Trophoblast cell (in vitro differentiated cells and primary cell): ENCODE measurements at regions not wholly inside any gene's neighbourhood (a gene's known extent, or its start where the extent isn't known, plus 50 kb on each side); places are given as distances from the start of the nearest gene placed in this dataset.
A peak's percentile ranks its signal among the peaks of the same experiment; 100 is the strongest.

Experiments
- DNase-seq, 2 donors: peaks; one replicate each; pipeline ENCODE4 v3.0.0-alpha.2; 2016
- H2AFZ ChIP-seq: 2 replicates; pipeline ENCODE4 v1.6.1; 2013; ENCODE audit warnings: low read length, moderate library complexity, mild to moderate bottlenecking; ENCODE audit not compliant: insufficient read depth, poor library complexity
- H2AK5ac ChIP-seq: 2 replicates; pipeline ENCODE4 v1.6.1; 2013; ENCODE audit warnings: mild to moderate bottlenecking, low read length
- H2BK120ac ChIP-seq: 2 replicates; pipeline ENCODE4 v1.6.1; 2013; ENCODE audit warnings: low read length, mild to moderate bottlenecking, moderate library complexity; ENCODE audit not compliant: insufficient read depth, poor library complexity
- H2BK12ac ChIP-seq: 2 replicates; pipeline ENCODE4 v1.6.1; 2013; ENCODE audit warnings: mild to moderate bottlenecking, low read length, moderate library complexity
- H2BK5ac ChIP-seq: 2 replicates; pipeline ENCODE4 v1.6.1; 2013; ENCODE audit warnings: low read length, low read depth, moderate library complexity, mild to moderate bottlenecking; ENCODE audit not compliant: poor library complexity
- H3K14ac ChIP-seq: 2 replicates; pipeline ENCODE4 v1.6.1; 2013; ENCODE audit warnings: mild to moderate bottlenecking, low read length
- H3K18ac ChIP-seq: 2 replicates; pipeline ENCODE4 v1.6.1; 2013; ENCODE audit warnings: mild to moderate bottlenecking, low read length
- H3K23ac ChIP-seq: 2 replicates; pipeline ENCODE4 v1.6.1; 2013; ENCODE audit warnings: low read length
- H3K27ac ChIP-seq: 2 replicates; pipeline ENCODE4 v1.5.1; 2013; ENCODE audit warnings: low read depth, mild to moderate bottlenecking, inconsistent platforms, low read length, moderate library complexity
- H3K27me3 ChIP-seq: 2 replicates; pipeline ENCODE4 v1.6.1; 2013; ENCODE audit warnings: inconsistent platforms, mild to moderate bottlenecking, low read length, moderate library complexity; ENCODE audit not compliant: insufficient read depth
- H3K36me3 ChIP-seq, 2 experiments: 1 replicate in 1 of 2; 2 replicates in 1 of 2; pipeline ENCODE4 v1.6.1; 2013; ENCODE audit warnings: low read length in 2 of 2, mild to moderate bottlenecking in 2 of 2, moderate library complexity in 1 of 2; ENCODE audit not compliant: insufficient read depth in 2 of 2, control insufficient read depth in 1 of 2
- H3K4ac ChIP-seq: 2 replicates; pipeline ENCODE4 v1.6.1; 2013; ENCODE audit warnings: low read depth, mild to moderate bottlenecking, low read length, moderate library complexity
- H3K4me1 ChIP-seq, 2 experiments: 1 replicate in 1 of 2; 2 replicates in 1 of 2; pipeline ENCODE4 v1.6.1; 2013; ENCODE audit warnings: low read length in 2 of 2, mild to moderate bottlenecking in 2 of 2, moderate library complexity in 1 of 2; ENCODE audit not compliant: insufficient read depth in 2 of 2, control insufficient read depth in 1 of 2
- H3K4me2 ChIP-seq: 2 replicates; pipeline ENCODE4 v1.6.1; 2013; ENCODE audit warnings: inconsistent platforms, mild to moderate bottlenecking, low read length, moderate library complexity
- H3K4me3 ChIP-seq: 2 replicates; pipeline ENCODE4 v1.5.1; 2013; ENCODE audit warnings: mild to moderate bottlenecking, low read depth, low read length, inconsistent platforms
- H3K79me1 ChIP-seq: one replicate; pipeline ENCODE4 v1.6.1; 2013; ENCODE audit warnings: low read length
- H3K79me2 ChIP-seq: 2 replicates; pipeline ENCODE4 v1.6.1; 2013; ENCODE audit warnings: low read length, mild to moderate bottlenecking; ENCODE audit not compliant: control insufficient read depth, insufficient read depth, poor library complexity
- H3K9ac ChIP-seq: 2 replicates; pipeline ENCODE4 v1.6.1; 2013; ENCODE audit warnings: mild to moderate bottlenecking, low read length
- H3K9me3 ChIP-seq: 2 replicates; pipeline ENCODE4 v1.6.1; 2013; ENCODE audit warnings: low read depth, mild to moderate bottlenecking, control low read depth, inconsistent platforms, low read length; ENCODE audit not compliant: insufficient read depth
- H4K12ac ChIP-seq: 2 replicates; pipeline ENCODE4 v1.6.1; 2013; ENCODE audit warnings: low read depth, mild to moderate bottlenecking, low read length, moderate library complexity
- H4K8ac ChIP-seq: 2 replicates; pipeline ENCODE4 v1.6.1; 2013; ENCODE audit warnings: low read depth, mild to moderate bottlenecking, low read length, moderate library complexity
- H4K91ac ChIP-seq: one replicate; pipeline ENCODE4 v1.6.1; 2013; ENCODE audit warnings: low read depth, mild to moderate bottlenecking, low read length, moderate library complexity
- WGBS: extraction: QIAGEN DNeasy Blood & Tissue Kit; methylation state at CpG from one replicate; pipeline ENCODE4 v1.1.7; 2013; ENCODE audit warnings: missing lambda C conversion rate; ENCODE audit not compliant: insufficient read length, insufficient coverage; ENCODE audit errors: extremely low coverage; 5-methylcytosine and 5-hydroxymethylcytosine counted together

- DNase-seq, result peak; percentile 13
- no peak overlapping the region for H2AFZ ChIP-seq
- no peaks in the 10 kb centered on the region for H3K79me1 ChIP-seq
- no peaks in the 10 kb centered on the region for H3K79me2 ChIP-seq
- no peak overlapping the region for H3K4me2 ChIP-seq
- no peak overlapping the region for H4K12ac ChIP-seq
- H3K14ac ChIP-seq, result no peak overlapping the region
- no peaks in the 10 kb centered on the region for H3K27me3 ChIP-seq
- H2BK12ac ChIP-seq, result no peak overlapping the region
- no peak overlapping the region for H4K8ac ChIP-seq
- no peaks in the 10 kb centered on the region for H3K36me3 ChIP-seq
- H2BK5ac ChIP-seq, result no peak overlapping the region
- no peak overlapping the region for H3K23ac ChIP-seq
- H3K4me3 ChIP-seq, result no peak overlapping the region
- H3K4ac ChIP-seq, result no peak overlapping the region
- no peaks in the 10 kb centered on the region for H3K9me3 ChIP-seq
- WGBS, result no CpG with 5 or more reads among the region's 6 CpGs
- no peak overlapping the region for H2BK120ac ChIP-seq
- no peak overlapping the region for H3K9ac ChIP-seq
- H3K27ac ChIP-seq, result no peak overlapping the region
- H2AK5ac ChIP-seq, result no peak overlapping the region
- no peaks in the 10 kb centered on the region for H3K4me1 ChIP-seq
- H3K18ac ChIP-seq, result no peak overlapping the region
- H4K91ac ChIP-seq, result no peak overlapping the region
These were observed 107.3 kb downstream of the UCHL5 start for GRCh38 chr1:192951691-192952460.

GRCh38 chr1:192952646-192953045 is 106.5 kb downstream of the UCHL5 start:
- Histone ChIP-seq H3K27me3 (no peaks in the 10 kb centered on the region), H2AK5ac (no peak overlapping the region), H3K36me3 (no peaks in the 10 kb centered on the region), H3K79me1 (no peaks in the 10 kb centered on the region), H3K23ac (peak overlapping the region; percentile 69), H4K12ac (no peak overlapping the region), H4K8ac (no peak overlapping the region), H3K27ac (no peak overlapping the region), H3K18ac (no peak overlapping the region), H3K79me2 (no peaks in the 10 kb centered on the region), H3K4ac (no peak overlapping the region), H2BK12ac (no peak overlapping the region), H2BK120ac (no peak overlapping the region), H3K4me1 (no peaks in the 10 kb centered on the region), H3K4me2 (no peak overlapping the region), H2BK5ac (no peak overlapping the region), H3K4me3 (no peak overlapping the region), H2AFZ (no peak overlapping the region), H3K14ac (no peak overlapping the region), H4K91ac (no peak overlapping the region), H3K9ac (no peak overlapping the region), H3K9me3 (no peaks in the 10 kb centered on the region)
- WGBS, result no CpG with 5 or more reads among the region's 2 CpGs
- peak in 1 of 2 donors; percentile 6 for DNase-seq

- H2BK120ac ChIP-seq, result no peak overlapping the region
- H3K36me3 ChIP-seq, result no peaks in the 10 kb centered on the region
- no peaks in the 10 kb centered on the region for H3K9me3 ChIP-seq
- no peak overlapping the region for H2BK12ac ChIP-seq
- H4K12ac ChIP-seq, result no peak overlapping the region
- no peak overlapping the region for H4K91ac ChIP-seq
- no peak overlapping the region for H3K4me2 ChIP-seq
- no peaks in the 10 kb centered on the region for H3K79me2 ChIP-seq
- H3K27me3 ChIP-seq, result no peaks in the 10 kb centered on the region
- H3K79me1 ChIP-seq, result no peaks in the 10 kb centered on the region
- no peak overlapping the region for H2BK5ac ChIP-seq
- no CpG with 5 or more reads among the region's 7 CpGs for WGBS
- peak; percentile 89 to 97 for DNase-seq
- H2AK5ac ChIP-seq, result no peak overlapping the region
- no peak overlapping the region for H3K27ac ChIP-seq
- H3K23ac ChIP-seq, result no peak overlapping the region
- no peak overlapping the region for H3K4ac ChIP-seq
- H3K18ac ChIP-seq, result no peak overlapping the region
- H3K4me1 ChIP-seq, result no peaks in the 10 kb centered on the region
- no peak overlapping the region for H4K8ac ChIP-seq
- no peak overlapping the region for H3K14ac ChIP-seq
- H2AFZ ChIP-seq, result no peak overlapping the region
- H3K4me3 ChIP-seq, result no peak overlapping the region
- H3K9ac ChIP-seq, result no peak overlapping the region
These were observed 104.4 kb downstream of the UCHL5 start for GRCh38 chr1:192954705-192955265.

GRCh38 chr1:192958350-192958749 is 100.8 kb downstream of the UCHL5 start:
- no peak overlapping the region for H3K4ac ChIP-seq
- no peak overlapping the region for H2BK5ac ChIP-seq
- no peak overlapping the region for H2BK120ac ChIP-seq
- H3K27ac ChIP-seq, result no peak overlapping the region
- H3K79me1 ChIP-seq, result no peaks in the 10 kb centered on the region
- H3K18ac ChIP-seq, result no peak overlapping the region
- H4K12ac ChIP-seq, result no peak overlapping the region
- H3K9me3 ChIP-seq, result no peaks in the 10 kb centered on the region
- no peak overlapping the region for H3K14ac ChIP-seq
- no peak overlapping the region for H4K8ac ChIP-seq
- no peaks in the 10 kb centered on the region for H3K36me3 ChIP-seq
- no peak for DNase-seq
- no peak overlapping the region for H2AK5ac ChIP-seq
- H2BK12ac ChIP-seq, result no peak overlapping the region
- no peak overlapping the region for H3K4me3 ChIP-seq
- H3K79me2 ChIP-seq, result no peaks in the 10 kb centered on the region
- H2AFZ ChIP-seq, result no peak overlapping the region
- H3K4me2 ChIP-seq, result no peak overlapping the region
- no peaks in the 10 kb centered on the region for H3K4me1 ChIP-seq
- no peaks in the 10 kb centered on the region for H3K27me3 ChIP-seq
- no peak overlapping the region for H3K9ac ChIP-seq
- no peak overlapping the region for H3K23ac ChIP-seq
- no peak overlapping the region for H4K91ac ChIP-seq
